H9 (cell line): ENCODE measurements at regions not wholly inside any gene's neighbourhood (a gene's known extent, or its start where the extent isn't known, plus 50 kb on each side); places are given as distances from the start of the nearest gene placed in this dataset.

Experiments
- DNase-seq: peaks from one replicate; pipeline ENCODE4 v3.0.0-alpha.2; 2017
- H2AFZ ChIP-seq: one replicate; pipeline ENCODE4 v1.6.1; 2013; ENCODE audit warnings: mild to moderate bottlenecking, low read length, control low read depth, moderate library complexity
- H2AK5ac ChIP-seq: 2 replicates; pipeline ENCODE4 v1.6.1; 2013; ENCODE audit warnings: low read length, control low read depth, mixed read lengths; ENCODE audit not compliant: insufficient read length
- H2BK120ac ChIP-seq: one replicate; pipeline ENCODE4 v1.6.1; 2013; ENCODE audit warnings: low read depth, mild to moderate bottlenecking, low read length, control low read depth, inconsistent platforms; ENCODE audit not compliant: poor library complexity, severe bottlenecking
- H2BK12ac ChIP-seq: 2 replicates; pipeline ENCODE4 v1.6.1; 2013; ENCODE audit warnings: low read length, control low read depth, mixed read lengths, low read depth; ENCODE audit not compliant: insufficient read length
- H2BK15ac ChIP-seq: 2 replicates; pipeline ENCODE4 v1.6.1; 2013; ENCODE audit warnings: low read depth, low read length, control low read depth
- H2BK20ac ChIP-seq: one replicate; pipeline ENCODE4 v1.6.1; 2013; ENCODE audit warnings: low read depth, mild to moderate bottlenecking, low read length, control low read depth, inconsistent platforms; ENCODE audit not compliant: poor library complexity, severe bottlenecking
- H2BK5ac ChIP-seq: 2 replicates; pipeline ENCODE4 v1.6.1; 2013; ENCODE audit warnings: low read length, control low read depth, mixed read lengths; ENCODE audit not compliant: insufficient read length
- H3K14ac ChIP-seq: 2 replicates; pipeline ENCODE4 v1.6.1; 2013; ENCODE audit warnings: low read length, control low read depth; ENCODE audit not compliant: insufficient read depth
- H3K18ac ChIP-seq: 2 replicates; pipeline ENCODE4 v1.6.1; 2013; ENCODE audit warnings: low read depth, mild to moderate bottlenecking, mixed read lengths, low read length, control low read depth; ENCODE audit not compliant: insufficient read length
- H3K23ac ChIP-seq: 2 replicates; pipeline ENCODE4 v1.6.1; 2013; ENCODE audit warnings: low read length, control low read depth, mixed read lengths, low read depth; ENCODE audit not compliant: insufficient read length
- H3K23me2 ChIP-seq: 2 replicates; pipeline ENCODE4 v1.6.1; 2013; ENCODE audit warnings: low read depth, mild to moderate bottlenecking, mixed read lengths, low read length, control low read depth; ENCODE audit not compliant: insufficient read length, poor library complexity, severe bottlenecking
- H3K27ac ChIP-seq: 2 replicates; pipeline ENCODE4 v1.5.1; 2013; ENCODE audit warnings: low read length, control low read depth, mixed read lengths, low read depth; ENCODE audit not compliant: insufficient read length
- H3K27me3 ChIP-seq: 2 replicates; pipeline ENCODE4 v1.6.1; 2013; ENCODE audit warnings: low read length, control low read depth, inconsistent platforms; ENCODE audit not compliant: insufficient read depth
- H3K4ac ChIP-seq: 2 replicates; pipeline ENCODE4 v1.6.1; 2013; ENCODE audit warnings: low read depth, mild to moderate bottlenecking, control low read depth, inconsistent platforms, low read length, moderate library complexity
- H3K4me1 ChIP-seq: 2 replicates; pipeline ENCODE4 v1.6.1; 2013; ENCODE audit warnings: low read length, control low read depth, inconsistent platforms; ENCODE audit not compliant: insufficient read depth
- H3K4me2 ChIP-seq: 2 replicates; pipeline ENCODE4 v1.6.1; 2013; ENCODE audit warnings: low read length, control low read depth, mixed read lengths; ENCODE audit not compliant: insufficient read length, insufficient read depth
- H3K56ac ChIP-seq: 2 replicates; pipeline ENCODE4 v1.6.1; 2013; ENCODE audit warnings: low read depth, mild to moderate bottlenecking, mixed read lengths, low read length, control low read depth; ENCODE audit not compliant: insufficient read length
- H3K79me1 ChIP-seq: 2 replicates; pipeline ENCODE4 v1.6.1; 2013; ENCODE audit warnings: low read depth, mild to moderate bottlenecking, moderate library complexity, low read length, control low read depth, inconsistent platforms; ENCODE audit not compliant: insufficient read depth, poor library complexity, severe bottlenecking
- H3K79me2 ChIP-seq: 2 replicates; pipeline ENCODE4 v1.6.1; 2013; ENCODE audit warnings: low read length, control low read depth, inconsistent platforms; ENCODE audit not compliant: insufficient read depth
- H3K9ac ChIP-seq: 2 replicates; pipeline ENCODE4 v1.6.1; 2013; ENCODE audit warnings: low read length, control low read depth, mixed read lengths; ENCODE audit not compliant: insufficient read length; ENCODE audit errors: extremely low read depth
- H3K9me3 ChIP-seq: one replicate; pipeline ENCODE4 v1.6.1; 2013; ENCODE audit warnings: low read depth, low read length, inconsistent platforms; ENCODE audit not compliant: control insufficient read depth
- H3T11ph ChIP-seq: one replicate; pipeline ENCODE4 v1.6.1; 2013; ENCODE audit warnings: mild to moderate bottlenecking, low read length, control low read depth, inconsistent platforms
- H4K20me1 ChIP-seq: one replicate; pipeline ENCODE4 v1.6.1; 2013; ENCODE audit not compliant: control insufficient read depth, insufficient read length, insufficient read depth
- H4K5ac ChIP-seq: 2 replicates; pipeline ENCODE4 v1.6.1; 2013; ENCODE audit warnings: low read depth, mild to moderate bottlenecking, mixed read lengths, low read length, control low read depth; ENCODE audit not compliant: insufficient read length
- H4K8ac ChIP-seq: replicated peaks from 2 replicates; pipeline ENCODE4 v1.6.1; 2013; ENCODE audit warnings: low read length, control low read depth, mixed read lengths, low read depth; ENCODE audit not compliant: insufficient read length
- H4K91ac ChIP-seq: 2 replicates; pipeline ENCODE4 v1.6.1; 2013; ENCODE audit warnings: low read depth, mild to moderate bottlenecking, moderate library complexity, mixed read lengths, low read length, control low read depth; ENCODE audit not compliant: insufficient read length
- H3K27ac Mint-ChIP-seq, 3 experiments: 2 replicates in 2 of 3; 3 replicates in 1 of 3; pipeline ENCODE4 v1.8.0; 2020 to 2021; ENCODE audit warnings: mixed read lengths in 3 of 3, mild to moderate bottlenecking in 1 of 3, moderate library complexity in 1 of 3
- H3K27me3 Mint-ChIP-seq: 2 replicates; pipeline ENCODE4 v1.8.0; 2021; ENCODE audit warnings: low read depth, mild to moderate bottlenecking, moderate library complexity, mixed read lengths
- H3K36me3 Mint-ChIP-seq, 3 experiments: 2 replicates in 2 of 3; 3 replicates in 1 of 3; pipeline ENCODE4 v1.8.0; 2020 to 2021; ENCODE audit warnings: low read depth in 3 of 3, mixed read lengths in 3 of 3; ENCODE audit not compliant: insufficient read depth in 1 of 3
- H3K4me1 Mint-ChIP-seq, 2 experiments: 2 replicates each; pipeline ENCODE4 v1.8.0; 2020; ENCODE audit warnings: mixed read lengths in 2 of 2
- H3K4me3 Mint-ChIP-seq, 2 experiments: 2 replicates in 1 of 2; 3 replicates in 1 of 2; pipeline ENCODE4 v1.8.0; 2020 to 2021; ENCODE audit warnings: mild to moderate bottlenecking in 2 of 2, mixed read lengths in 2 of 2, moderate library complexity in 1 of 2
- H3K9me3 Mint-ChIP-seq, 2 experiments: 2 replicates in 1 of 2; 3 replicates in 1 of 2; pipeline ENCODE4 v1.8.0; 2020; ENCODE audit warnings: mild to moderate bottlenecking in 2 of 2, mixed read lengths in 2 of 2, moderate library complexity in 1 of 2
- CTCF ChIP-seq: fragments of 200-600 bp; sonication (generic); conservative IDR thresholded peaks from 3 replicates; pipeline ENCODE4 v1.8.0; 2021; ENCODE audit warnings: antibody characterized with exemption, mild to moderate bottlenecking
- WGBS: extraction: QIAGEN DNeasy Blood & Tissue Kit; methylation state at CpG from one replicate; pipeline ENCODE4 v1.1.7; 2013; ENCODE audit warnings: missing lambda C conversion rate, low lambda C conversion rate, mixed read lengths; ENCODE audit not compliant: insufficient read length; ENCODE audit errors: extremely low coverage; 5-methylcytosine and 5-hydroxymethylcytosine counted together

DNA sequence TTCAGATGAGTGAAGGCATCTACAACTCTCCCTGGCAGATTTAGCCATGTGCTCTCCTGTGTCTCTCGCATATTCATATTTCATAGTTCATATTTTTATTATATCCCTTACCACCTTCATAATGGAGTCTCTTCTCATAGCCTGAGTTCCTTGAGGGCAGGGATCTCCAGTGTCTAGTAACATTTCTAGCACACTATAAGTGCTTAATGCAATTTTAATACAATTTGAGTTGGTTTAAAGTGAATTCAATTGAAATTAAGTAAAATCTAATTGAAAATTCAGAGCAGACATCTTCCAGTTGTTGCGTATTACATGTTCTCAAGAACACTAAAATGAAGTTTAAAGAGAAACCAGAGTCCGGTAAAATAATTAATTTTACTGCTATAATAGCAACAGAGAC is 163.6 kb upstream of the GNAI1 start:
- no peak overlapping the region for H3K4ac ChIP-seq
- Mint-ChIP-seq H3K4me3 (no peak overlapping the region), H3K36me3 (no peaks in the 10 kb centered on the region; a peak in 1 of 7 replicates), H3K9me3 (no peaks in the 10 kb centered on the region), H3K27me3 (no peaks in the 10 kb centered on the region), H3K4me1 (peaks cover 10 to 12% of the 10 kb centered on the region in 2 experiments), H3K27ac (no peak overlapping the region)
- H4K91ac ChIP-seq: no peak overlapping the region
- H3K9ac ChIP-seq: no peak overlapping the region
- H2BK20ac ChIP-seq: no peak overlapping the region
- H3K18ac ChIP-seq: no peak overlapping the region
- H3K4me2 ChIP-seq: no peak overlapping the region
- H2BK15ac ChIP-seq: no peak overlapping the region
- H3K79me1 ChIP-seq: no peaks in the 10 kb centered on the region
- H2BK120ac ChIP-seq: no peak overlapping the region
- DNase-seq: no peak
- no peak overlapping the region for H2BK5ac ChIP-seq
- H4K8ac ChIP-seq: no peak overlapping the region
- H4K20me1 ChIP-seq: no peaks in the 10 kb centered on the region
- H3K9me3 ChIP-seq: no peaks in the 10 kb centered on the region
- WGBS: no CpG with 5 or more reads among the region's 3 CpGs
- H3K27ac ChIP-seq: no peak overlapping the region
- no peak overlapping the region for H3T11ph ChIP-seq
- no peak overlapping the region for H4K5ac ChIP-seq
- H2AK5ac ChIP-seq: no peak overlapping the region
- no peaks in the 10 kb centered on the region for H3K27me3 ChIP-seq
- TF ChIP-seq CTCF: no peak
- no peak overlapping the region for H2BK12ac ChIP-seq
- H3K14ac ChIP-seq: no peak overlapping the region
- peaks cover 3% of the 10 kb centered on the region for H3K4me1 ChIP-seq
- H3K23ac ChIP-seq: no peak overlapping the region
- H3K23me2 ChIP-seq: no peaks in the 10 kb centered on the region
- H2AFZ ChIP-seq: no peak overlapping the region
- H3K56ac ChIP-seq: no peak overlapping the region
- no peaks in the 10 kb centered on the region for H3K79me2 ChIP-seq
